H1 (cell line): ENCODE measurements at regions not wholly inside any gene's neighbourhood (a gene's known extent, or its start where the extent isn't known, plus 50 kb on each side); places are given as distances from the start of the nearest gene placed in this dataset.

Source experiments
- GTF2F1 ChIP-seq: IDR thresholded peaks from 2 replicates; pipeline ENCODE4 v1.6.1; 2012; ENCODE audit warnings: low read depth, low read length, improper control_type of control experiment, borderline replicate concordance

- TF ChIP-seq GTF2F1 = no peak
Observed at GRCh38 chr14:71713451-71713850, 218.8 kb upstream of the RGS6 start (continued).
